Stimulated activated CD4-positive, alpha-beta T cell treated with anti-CD3 and anti-CD28 coated beads, Interleukin-15, amount 100 ng/mL, for 24 hours (primary cell): ENCODE measurements at regions not wholly inside any gene's neighbourhood (a gene's known extent, or its start where the extent isn't known, plus 50 kb on each side); places are given as distances from the start of the nearest gene placed in this dataset.

Source experiments
- DNase-seq: peaks from one replicate; pipeline ENCODE4 v3.0.0-alpha.2; 2020

- DNase-seq, result no peak
These were observed 297.8 kb upstream of the GYPC start for GRCh38 chr2:126358122-126358521.

GRCh38 chr2:126359494-126359893 lies 296.5 kb upstream of the GYPC start:
- DNase-seq, result no peak

- DNase-seq, result no peak
These were observed 288.6 kb upstream of the GYPC start for GRCh38 chr2:126367361-126367760.

- no peak for DNase-seq
These were observed 287.2 kb upstream of the GYPC start for GRCh38 chr2:126368758-126369157.

- no peak for DNase-seq
These were observed 285.8 kb upstream of the GYPC start for GRCh38 chr2:126370201-126370600.

- DNase-seq, result no peak
These were observed 283.6 kb upstream of the GYPC start for GRCh38 chr2:126372406-126372805.

- DNase-seq, result no peak
These were observed 277.8 kb upstream of the GYPC start for GRCh38 chr2:126378176-126378575.

GRCh38 chr2:126381091-126381490 lies 274.9 kb upstream of the GYPC start:
- no peak for DNase-seq

GRCh38 chr2:126382998-126383397 lies 273.0 kb upstream of the GYPC start:
- no peak for DNase-seq

GRCh38 chr2:126383800-126384199 lies 272.2 kb upstream of the GYPC start:
- DNase-seq, result no peak

- DNase-seq, result no peak
These were observed 270.5 kb upstream of the GYPC start for GRCh38 chr2:126385441-126385840.

- DNase-seq, result no peak
These were observed 270.0 kb upstream of the GYPC start for GRCh38 chr2:126385983-126386382.

GRCh38 chr2:126389446-126389845 lies 266.5 kb upstream of the GYPC start:
- DNase-seq, result no peak

- DNase-seq, result no peak
These were observed 263.1 kb upstream of the GYPC start for GRCh38 chr2:126392889-126393288.

- peak; percentile 36 for DNase-seq
These were observed 257.0 kb upstream of the GYPC start for GRCh38 chr2:126399001-126399400.

- no peak for DNase-seq
These were observed 252.8 kb upstream of the GYPC start for GRCh38 chr2:126403039-126403628.

GRCh38 chr2:126406267-126406666 lies 249.7 kb upstream of the GYPC start:
- no peak for DNase-seq

GRCh38 chr2:126408671-126409070 lies 247.3 kb upstream of the GYPC start:
- no peak for DNase-seq

- no peak for DNase-seq
These were observed 246.1 kb upstream of the GYPC start for GRCh38 chr2:126409850-126410249.

GRCh38 chr2:126413079-126413478 lies 242.9 kb upstream of the GYPC start:
- no peak for DNase-seq

- no peak for DNase-seq
These were observed 236.6 kb upstream of the GYPC start for GRCh38 chr2:126419403-126419802.

- no peak for DNase-seq
These were observed 230.0 kb upstream of the GYPC start for GRCh38 chr2:126425943-126426342.

GRCh38 chr2:126429103-126429502 lies 226.9 kb upstream of the GYPC start:
- no peak for DNase-seq

- DNase-seq, result no peak
These were observed 224.8 kb upstream of the GYPC start for GRCh38 chr2:126431136-126431535.

- DNase-seq, result no peak
These were observed 219.5 kb upstream of the GYPC start for GRCh38 chr2:126436411-126436810.

- no peak for DNase-seq
These were observed 218.9 kb upstream of the GYPC start for GRCh38 chr2:126437016-126437415.
